ENCODE measurements at regions not wholly inside any gene's neighbourhood (a gene's known extent, or its start where the extent isn't known, plus 50 kb on each side); places are given as distances from the start of the nearest gene placed in this dataset.

DNA sequence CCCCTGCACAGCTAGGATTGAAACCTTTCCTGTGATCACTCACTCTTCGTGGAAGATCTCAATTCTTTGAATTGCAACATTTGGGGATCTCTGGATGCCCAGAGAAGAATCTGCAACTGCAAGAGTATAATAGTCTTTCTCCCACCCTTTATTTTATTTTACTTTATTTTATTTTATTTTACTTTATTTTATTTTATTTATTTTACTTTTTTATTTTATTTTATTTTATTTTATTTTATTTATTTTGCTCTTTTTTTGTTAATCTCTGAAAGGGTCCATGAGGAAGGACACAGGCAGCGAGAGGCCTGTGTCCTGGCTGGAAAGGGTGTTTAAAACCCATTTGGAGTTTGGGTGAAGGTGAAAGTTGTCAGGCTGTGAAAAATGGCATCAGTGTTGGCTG lies 181.4 kb downstream of the TMEM182 start (continued):
- TF ChIP-seq RAD21 (IDR thresholded peaks at IDR 0.05 in 1 of 2, conservative IDR thresholded peaks at IDR 0.05 in 1 of 2; ENCODE audit: low read depth in 2 of 2, low read length in 2 of 2), result no peak
- no peak for TF ChIP-seq TEAD4 (IDR thresholded peaks at IDR 0.05; ENCODE audit: low read depth, low read length)
